HG03571 (cell line): ENCODE measurements at regions not wholly inside any gene's neighbourhood (a gene's known extent, or its start where the extent isn't known, plus 50 kb on each side); places are given as distances from the start of the nearest gene placed in this dataset.
A peak's percentile ranks its signal among the peaks of the same experiment; 100 is the strongest.
"Not testable (repeated sequence)": the region's sequence is repeated elsewhere in the genome, so short reads cannot be mapped to it uniquely, and the experiment has no call there.

ENCODE experiments used
- ATAC-seq: cut with Tn5 transposase; IDR thresholded peaks from one replicate; pipeline ENCODE4 v1.9.1; 2021; ENCODE audit not compliant: unreplicated experiment

- no peak for ATAC-seq
Observed at GRCh38 chr3:18988614-18989229, 159.6 kb upstream of the KCNH8 start.

GRCh38 chr3:18987862-18988447 is 160.4 kb upstream of the KCNH8 start:
- no peak for ATAC-seq

- no peak for ATAC-seq
Observed at GRCh38 chr3:18987070-18987469, 161.2 kb upstream of the KCNH8 start.

- no peak for ATAC-seq
Observed at GRCh38 chr3:18982920-18983319, 165.4 kb upstream of the KCNH8 start.

GRCh38 chr3:18976102-18976501 is 172.2 kb upstream of the KCNH8 start:
- not testable (repeated sequence) for ATAC-seq

GRCh38 chr3:18968120-18968519 is 180.2 kb upstream of the KCNH8 start:
- ATAC-seq, result no peak

GRCh38 chr3:18965781-18966180 is 182.5 kb upstream of the KCNH8 start:
- no peak for ATAC-seq

GRCh38 chr3:18964640-18965039 is 183.7 kb upstream of the KCNH8 start:
- no peak for ATAC-seq

GRCh38 chr3:18951333-18951732 is 197.0 kb upstream of the KCNH8 start:
- ATAC-seq, result no peak

- ATAC-seq, result no peak
Observed at GRCh38 chr3:18946524-18946923, 201.8 kb upstream of the KCNH8 start.

- ATAC-seq, result no peak
Observed at GRCh38 chr3:18937574-18937973, 210.7 kb upstream of the KCNH8 start.

- ATAC-seq, result no peak
Observed at GRCh38 chr3:18919158-18919557, 229.2 kb upstream of the KCNH8 start.

- no peak for ATAC-seq
Observed at GRCh38 chr3:18917923-18918322, 230.4 kb upstream of the KCNH8 start.

- no peak for ATAC-seq
Observed at GRCh38 chr3:18902081-18902793, 246.1 kb upstream of the KCNH8 start.

GRCh38 chr3:18901571-18901970 is 246.7 kb upstream of the KCNH8 start:
- ATAC-seq, result no peak

- ATAC-seq, result peak; percentile 96
Observed at GRCh38 chr3:18900994-18901393, 247.3 kb upstream of the KCNH8 start.

GRCh38 chr3:18898911-18899310 is 249.4 kb upstream of the KCNH8 start:
- ATAC-seq, result no peak

GRCh38 chr3:18892756-18893155 is 255.6 kb upstream of the KCNH8 start:
- no peak for ATAC-seq

GRCh38 chr3:18892047-18892446 is 256.3 kb upstream of the KCNH8 start:
- no peak for ATAC-seq

GRCh38 chr3:18891641-18892040 is 256.7 kb upstream of the KCNH8 start:
- no peak for ATAC-seq

- no peak for ATAC-seq
Observed at GRCh38 chr3:18890449-18890848, 257.9 kb upstream of the KCNH8 start.

GRCh38 chr3:18888819-18889218 is 259.5 kb upstream of the KCNH8 start:
- no peak for ATAC-seq
